ENCODE measurements at regions not wholly inside any gene's neighbourhood (a gene's known extent, or its start where the extent isn't known, plus 50 kb on each side); places are given as distances from the start of the nearest gene placed in this dataset.
"Not testable (repeated sequence)": the region's sequence is repeated elsewhere in the genome, so short reads cannot be mapped to it uniquely, and the experiment has no call there.

GRCh38 chr9:95729669-95730368, 145.7 kb upstream of the ERCC6L2 start:
- DNase-seq = no peak

- DNase-seq = no peak
Observed at GRCh38 chr9:95729046-95729445, 146.4 kb upstream of the ERCC6L2 start.

- DNase-seq = no peak
Observed at GRCh38 chr9:95727947-95728520, 147.5 kb upstream of the ERCC6L2 start.

- DNase-seq = peak; percentile 67
Observed at GRCh38 chr9:95726756-95727155, 148.7 kb upstream of the ERCC6L2 start.

GRCh38 chr9:95725045-95725444, 150.4 kb upstream of the ERCC6L2 start:
- no peak for DNase-seq

- no peak for DNase-seq
Observed at GRCh38 chr9:95724253-95724991, 151.1 kb upstream of the ERCC6L2 start.

GRCh38 chr9:95722141-95722540, 153.3 kb upstream of the ERCC6L2 start:
- DNase-seq = peak; percentile 48

- DNase-seq = peak; percentile 65
Observed at GRCh38 chr9:95721061-95721531, 154.4 kb upstream of the ERCC6L2 start.

GRCh38 chr9:95720496-95720895, 155.0 kb upstream of the ERCC6L2 start:
- DNase-seq = no peak

- no peak for DNase-seq
Observed at GRCh38 chr9:95719354-95719753, 156.1 kb upstream of the ERCC6L2 start.

GRCh38 chr9:95718263-95718662, 157.2 kb upstream of the ERCC6L2 start:
- no peak for DNase-seq

GRCh38 chr9:95715868-95716435, 159.5 kb upstream of the ERCC6L2 start:
- DNase-seq = peak; percentile 80

- no peak for DNase-seq
Observed at GRCh38 chr9:95710446-95710845, 165.0 kb upstream of the ERCC6L2 start.

- DNase-seq = no peak
Observed at GRCh38 chr9:95696701-95697100, 178.8 kb upstream of the ERCC6L2 start.

GRCh38 chr9:95691435-95691834, 174.7 kb upstream of the PTCH1 start:
- DNase-seq = no peak

GRCh38 chr9:95689669-95690068, 172.9 kb upstream of the PTCH1 start:
- DNase-seq = no peak

- DNase-seq = no peak
Observed at GRCh38 chr9:95684516-95684915, 167.7 kb upstream of the PTCH1 start.

GRCh38 chr9:95680306-95680705, 163.5 kb upstream of the PTCH1 start:
- DNase-seq = not testable (repeated sequence)

GRCh38 chr9:95679874-95680273, 163.1 kb upstream of the PTCH1 start:
- no peak for DNase-seq

GRCh38 chr9:95678759-95679158, 162.0 kb upstream of the PTCH1 start:
- DNase-seq = no peak

- no peak for DNase-seq
Observed at GRCh38 chr9:95670122-95670521, 153.4 kb upstream of the PTCH1 start.

GRCh38 chr9:95669253-95669652, 152.5 kb upstream of the PTCH1 start:
- DNase-seq = no peak

- DNase-seq = peak; percentile 59
Observed at GRCh38 chr9:95667789-95668188, 151.0 kb upstream of the PTCH1 start.

- DNase-seq = no peak
Observed at GRCh38 chr9:95666785-95667155, 150.0 kb upstream of the PTCH1 start.

Measured in NCI-H1092 treated with DMSO at 0.1 percent for 48 hours (cell line).